SK-N-DZ (cell line): ENCODE measurements at regions not wholly inside any gene's neighbourhood (a gene's known extent, or its start where the extent isn't known, plus 50 kb on each side); places are given as distances from the start of the nearest gene placed in this dataset.
A peak's percentile ranks its signal among the peaks of the same experiment; 100 is the strongest.

Experiments used
- DNase-seq: peaks from one replicate; pipeline ENCODE4 v3.0.0-alpha.2; 2015; ENCODE audit warnings: low spot score

DNA sequence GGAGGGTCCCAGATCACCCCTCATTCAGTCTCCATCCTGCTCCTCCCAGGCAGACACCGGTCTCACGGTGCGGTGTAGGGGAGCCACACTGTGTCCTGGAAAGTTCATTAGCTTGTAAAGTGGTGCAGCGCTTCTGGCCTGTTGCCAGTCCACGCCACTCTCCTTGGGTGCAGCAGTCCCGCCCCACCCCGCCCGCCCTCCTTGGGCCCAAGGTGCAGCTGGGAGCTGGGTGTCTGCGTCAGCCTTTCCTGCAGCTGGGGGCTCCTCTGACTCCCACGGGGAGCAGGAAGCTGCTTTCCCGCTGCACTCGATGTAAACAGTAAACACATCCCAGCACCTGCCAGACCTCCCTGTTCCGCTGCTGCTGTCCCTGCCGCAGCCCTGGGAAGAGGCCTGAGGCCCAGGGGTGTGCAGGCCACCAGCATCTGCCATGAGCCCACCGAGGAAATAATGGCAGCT lies 53.8 kb upstream of the ASB18 start:
- peak; percentile 8 for DNase-seq

DNA sequence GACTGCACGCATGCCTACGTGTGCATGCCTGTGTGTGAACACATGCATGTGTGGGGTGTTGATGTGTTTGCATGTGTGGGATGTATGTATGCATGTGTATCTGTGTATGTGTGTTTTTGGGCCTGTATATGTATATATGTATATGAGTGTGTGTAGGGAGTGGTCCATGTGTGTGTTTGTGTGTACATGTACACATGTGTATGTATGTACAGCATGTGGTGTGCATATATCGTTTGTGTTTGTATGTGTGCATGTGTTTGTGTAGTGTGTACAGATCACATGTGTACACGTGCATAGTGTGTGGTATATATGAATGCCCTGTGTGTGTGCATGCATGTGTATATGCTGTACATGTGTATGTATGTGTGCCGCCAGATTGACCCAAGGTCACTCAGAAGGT lies 54.2 kb upstream of the ASB18 start:
- no peak for DNase-seq

DNA sequence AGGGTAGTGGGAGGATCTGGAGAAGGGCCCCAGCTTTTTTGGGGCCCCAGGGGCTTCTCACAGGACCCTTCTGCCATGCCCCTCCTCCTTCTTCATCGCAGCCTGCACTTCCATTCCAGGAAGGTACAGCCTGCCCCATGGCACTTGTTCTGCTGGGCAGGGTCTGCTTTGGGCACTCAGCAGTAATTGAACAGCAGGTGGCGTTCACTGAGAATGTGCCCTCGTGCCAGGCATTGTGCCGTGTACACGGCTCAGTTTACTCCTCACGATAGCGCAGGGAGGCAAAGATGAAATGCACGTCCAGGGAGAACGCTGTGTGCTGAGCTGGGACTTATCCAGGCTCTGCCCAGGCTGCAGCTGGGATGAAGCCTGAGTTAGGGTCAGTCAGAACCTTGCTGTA lies 54.8 kb upstream of the ASB18 start:
- DNase-seq = no peak

DNA sequence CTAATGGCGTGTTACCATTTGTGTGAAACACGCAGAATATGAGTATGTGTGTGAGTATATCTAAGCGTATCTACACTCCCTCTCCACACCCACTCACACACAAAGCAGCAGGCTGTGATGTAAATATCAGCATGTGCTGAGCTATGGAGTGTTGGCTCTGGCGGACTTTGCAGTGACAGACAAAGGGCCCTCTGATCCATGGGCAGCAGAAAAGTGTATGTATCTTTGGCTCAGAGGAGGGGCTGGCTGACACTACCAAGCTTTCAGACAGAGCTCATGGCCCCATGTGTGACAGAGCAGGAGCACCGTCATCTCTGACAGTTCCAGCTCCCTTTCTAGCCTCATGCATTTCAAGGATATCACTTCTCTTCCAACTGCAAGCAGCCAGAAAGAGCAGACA lies 57.2 kb upstream of the ASB18 start:
- no peak for DNase-seq

DNA sequence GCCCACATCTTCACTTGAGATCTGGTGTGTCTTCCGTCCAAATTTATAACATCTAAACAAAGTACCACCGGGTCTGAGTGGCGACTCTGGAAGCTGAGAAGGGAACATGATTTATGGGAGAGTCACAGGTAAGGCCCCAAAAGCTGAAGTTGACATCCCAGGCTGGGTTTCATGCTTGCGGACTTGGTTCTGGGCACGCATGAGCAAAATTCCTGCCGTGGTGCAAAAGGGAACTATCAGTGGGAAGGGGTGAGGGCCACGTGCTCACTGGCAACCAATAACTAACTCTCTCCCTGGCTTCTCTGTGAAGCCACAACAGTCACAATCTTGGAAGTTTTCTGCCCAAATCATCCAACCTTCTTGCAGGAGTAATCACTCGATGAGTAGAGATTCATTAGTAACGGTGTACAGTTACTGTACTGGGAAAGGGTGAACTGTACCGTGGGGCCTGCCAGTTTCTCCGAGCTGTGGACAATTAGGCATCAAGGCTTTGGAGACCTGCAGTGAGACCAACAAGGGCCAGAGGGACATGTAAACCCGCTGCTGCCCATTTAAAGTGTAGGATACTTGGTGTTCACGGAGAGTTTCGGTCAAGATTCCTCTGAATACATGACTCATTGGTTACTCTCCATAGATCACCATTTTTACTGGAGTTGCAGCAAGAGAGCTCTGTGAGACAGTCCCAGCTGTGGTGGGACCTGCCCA lies 69.4 kb upstream of the ASB18 start:
- no peak for DNase-seq

DNA sequence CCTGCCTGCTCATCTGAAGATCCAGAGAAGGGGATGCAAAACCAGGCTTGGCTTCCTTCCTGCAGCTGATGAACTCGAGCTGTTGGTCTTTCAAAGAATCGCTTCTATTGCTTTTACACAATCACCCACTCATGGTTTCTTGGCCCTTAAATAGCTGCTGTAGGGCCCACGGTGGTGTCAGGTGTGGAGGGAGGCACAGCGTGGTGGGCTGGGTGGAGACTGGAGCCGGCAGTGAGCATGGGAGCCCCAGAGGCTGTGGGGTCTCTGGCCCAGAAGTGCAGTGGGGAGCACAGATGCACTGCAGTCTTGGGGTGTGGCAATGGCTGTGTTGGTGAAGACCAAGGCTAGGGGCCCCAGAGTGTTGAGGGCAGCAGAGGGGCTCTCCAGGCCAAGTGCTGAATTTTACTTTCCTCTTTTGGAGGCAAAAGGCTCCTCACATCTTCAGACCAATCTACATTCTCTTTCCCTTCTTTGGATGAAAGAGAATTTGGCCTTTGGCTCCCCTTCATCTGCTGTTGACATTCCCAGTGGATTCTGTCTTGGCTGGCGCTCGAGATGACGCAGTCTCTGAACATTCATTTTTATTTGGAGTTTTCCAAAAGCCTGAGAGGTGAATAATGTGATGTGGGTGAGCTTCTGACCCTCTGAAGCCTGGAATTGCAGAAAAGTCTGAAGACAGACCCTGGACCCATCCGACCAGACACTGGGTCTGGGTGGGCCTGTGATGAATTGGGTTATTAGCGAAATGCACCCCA lies 70.1 kb upstream of the ASB18 start:
- no peak for DNase-seq

DNA sequence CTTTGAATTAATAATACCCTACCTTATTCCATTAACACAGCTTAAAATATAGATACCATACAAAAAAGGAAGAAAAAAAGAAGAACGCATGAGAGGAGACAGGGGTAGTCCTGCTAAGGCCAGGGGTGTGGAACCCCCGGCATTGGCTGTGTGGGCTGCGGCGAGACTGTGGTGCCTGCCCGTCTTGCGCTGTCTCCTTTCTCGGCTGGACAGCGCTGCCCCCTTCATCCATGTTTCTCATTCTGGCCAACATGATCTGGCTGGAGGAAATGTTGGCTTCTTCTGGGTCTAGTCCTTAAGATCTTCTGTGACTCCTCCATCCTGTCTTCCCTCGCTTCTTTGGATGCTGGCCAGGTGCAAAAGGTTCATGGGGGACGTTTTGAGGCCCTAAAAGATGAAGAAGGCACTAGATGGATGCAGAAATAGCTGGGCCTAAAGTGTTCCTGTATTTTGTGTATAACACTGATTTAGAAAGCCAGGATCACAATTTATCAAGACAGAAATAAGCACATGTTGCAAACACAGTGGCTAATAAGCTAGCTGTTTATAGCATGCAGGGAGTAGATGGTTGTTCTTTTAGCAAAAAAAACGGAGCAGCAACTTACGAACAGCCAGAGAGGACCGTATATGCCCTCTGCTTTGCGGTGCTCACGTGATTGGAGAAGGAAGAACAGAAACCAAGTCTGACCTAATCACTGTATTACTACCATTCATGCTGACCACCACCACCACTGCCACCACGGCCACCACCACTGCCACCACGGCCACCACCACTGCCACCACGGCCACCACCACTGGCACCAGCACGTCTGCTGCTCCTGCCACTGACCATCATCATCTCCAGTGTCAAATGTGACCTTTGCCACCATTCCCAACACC lies 71.7 kb upstream of the ASB18 start:
- DNase-seq = no peak

DNA sequence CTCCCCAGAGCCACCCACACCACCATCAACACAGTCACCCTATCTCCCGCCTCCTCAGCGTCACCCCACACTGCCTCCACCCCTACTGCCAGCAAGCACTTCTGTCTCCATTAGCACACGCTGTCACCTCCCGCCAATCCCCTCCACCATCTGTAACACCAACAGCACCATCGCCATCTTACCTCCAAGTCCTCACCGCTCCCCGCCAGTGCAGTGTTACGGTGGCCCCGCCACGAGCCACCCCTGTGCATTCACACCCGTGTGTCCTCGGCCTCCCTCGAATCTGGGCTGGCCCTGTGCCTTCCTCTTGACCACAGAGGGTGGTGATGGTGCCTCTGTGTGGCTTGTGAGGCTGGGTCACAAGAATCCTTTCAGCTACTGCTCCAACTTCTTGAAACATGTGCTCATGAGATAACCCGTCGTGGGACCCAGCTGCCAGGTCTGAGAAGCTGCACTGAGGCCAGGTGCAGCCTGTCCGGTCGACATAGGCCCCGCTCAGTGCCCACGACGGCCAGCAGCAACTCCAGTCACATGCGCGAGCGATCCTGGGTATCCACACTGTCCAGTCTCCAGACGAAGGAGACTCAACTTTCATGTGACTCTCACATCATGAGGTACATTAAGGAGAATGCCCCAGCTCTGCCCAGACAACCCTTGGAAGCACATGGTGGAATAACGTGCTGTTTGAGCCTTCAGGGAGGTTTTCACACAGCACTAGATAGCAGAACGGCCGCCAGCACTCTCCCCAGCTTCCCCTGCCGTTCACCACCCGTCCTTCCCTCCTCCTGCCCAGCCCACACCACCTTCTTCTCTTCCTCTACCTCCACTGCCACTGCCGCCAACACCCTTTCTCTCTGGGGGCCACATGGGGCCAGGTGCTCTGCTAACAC lies 72.6 kb upstream of the ASB18 start:
- no peak for DNase-seq

DNA sequence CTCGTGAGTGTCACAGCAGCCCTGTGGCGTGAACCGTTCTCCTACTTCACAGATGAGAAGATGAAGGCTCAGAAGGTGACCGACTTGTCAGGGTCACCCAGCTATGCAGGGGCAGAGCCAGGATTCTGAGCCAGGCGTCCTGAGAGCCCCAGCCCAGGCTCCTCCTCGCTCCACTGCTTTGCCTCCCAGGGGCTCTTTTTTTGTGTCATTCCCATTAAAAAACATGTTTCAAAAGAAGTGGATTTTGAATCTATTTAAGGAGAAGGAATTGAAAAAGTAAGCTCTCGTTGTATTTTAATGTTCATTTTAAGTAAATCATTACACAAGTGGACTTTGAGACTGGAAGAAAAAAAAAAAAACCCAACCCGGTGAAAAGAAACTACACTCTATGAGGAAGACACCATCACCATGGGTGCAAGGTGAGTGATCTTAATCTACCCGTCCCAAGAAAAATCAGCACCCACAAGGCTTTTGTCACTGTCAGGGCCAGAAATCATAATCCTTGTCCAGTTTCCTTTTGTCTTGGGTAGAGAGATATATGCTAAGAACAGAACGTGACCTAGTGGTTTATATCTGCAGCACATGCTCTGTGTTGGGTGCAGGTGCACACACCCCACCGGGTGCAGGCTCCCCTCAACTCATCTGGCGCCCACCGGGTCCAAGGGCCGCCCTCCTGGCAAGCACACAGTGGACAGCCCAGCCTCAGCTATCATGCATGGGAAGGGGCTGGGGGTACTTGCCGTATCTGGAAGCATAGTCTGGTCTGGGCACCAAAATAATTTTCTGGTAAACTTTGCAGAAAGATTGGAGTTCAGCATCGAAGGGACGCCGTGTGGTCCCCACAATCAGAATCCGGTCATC lies 73.5 kb upstream of the ASB18 start:
- DNase-seq = no peak

DNA sequence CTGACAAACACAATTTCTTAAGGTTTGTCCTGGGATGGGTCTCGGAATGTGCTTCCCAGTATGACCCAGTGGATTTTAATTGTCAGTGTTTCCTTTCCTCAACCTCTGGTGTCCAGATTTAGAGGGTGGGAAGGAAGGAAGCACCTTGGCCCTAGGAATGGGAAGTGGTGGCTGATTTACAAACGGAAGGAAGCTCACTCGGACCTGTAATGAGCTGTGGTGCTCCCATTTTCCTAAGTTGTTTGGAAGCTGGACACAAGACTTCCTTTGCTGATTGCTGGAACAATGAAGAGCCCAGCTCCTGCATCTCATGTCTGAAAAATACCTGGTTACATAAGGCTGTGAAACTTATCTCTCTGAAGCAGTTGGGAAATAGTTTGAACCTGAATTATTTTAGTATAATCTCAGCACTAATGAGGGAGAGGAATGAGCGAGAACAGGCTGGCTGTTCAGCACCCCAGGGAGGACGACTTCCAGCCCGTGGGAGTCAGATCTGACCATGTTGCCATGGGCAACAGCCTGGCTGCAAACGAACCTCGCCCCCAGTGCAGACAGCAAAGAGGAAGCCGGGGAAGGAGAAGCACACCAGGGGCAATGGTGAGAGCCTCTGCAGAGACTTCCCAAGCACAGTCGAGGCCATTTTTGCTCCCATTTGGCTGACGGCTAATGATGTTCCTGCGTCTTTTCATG lies 74.4 kb upstream of the ASB18 start:
- no peak for DNase-seq

DNA sequence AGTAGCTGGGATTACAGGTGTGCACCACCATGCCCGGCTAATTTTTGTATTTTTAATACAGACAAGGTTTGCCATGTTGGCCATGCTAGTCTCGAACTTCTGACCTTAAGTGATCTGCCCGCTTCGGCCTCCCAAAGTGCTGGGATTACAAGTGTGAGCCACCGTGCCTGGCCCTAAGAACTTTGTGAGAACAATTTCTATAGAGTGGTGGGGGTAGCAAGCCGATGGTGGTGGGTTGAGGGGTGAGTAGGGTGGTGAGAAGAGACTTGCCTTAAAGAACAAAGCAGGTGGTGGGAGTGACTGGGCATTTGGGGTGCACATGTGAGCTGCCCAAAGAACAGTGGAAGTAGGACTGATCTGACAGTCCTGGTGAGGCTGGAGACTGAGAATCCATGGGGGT lies 76.0 kb upstream of the ASB18 start:
- no peak for DNase-seq

DNA sequence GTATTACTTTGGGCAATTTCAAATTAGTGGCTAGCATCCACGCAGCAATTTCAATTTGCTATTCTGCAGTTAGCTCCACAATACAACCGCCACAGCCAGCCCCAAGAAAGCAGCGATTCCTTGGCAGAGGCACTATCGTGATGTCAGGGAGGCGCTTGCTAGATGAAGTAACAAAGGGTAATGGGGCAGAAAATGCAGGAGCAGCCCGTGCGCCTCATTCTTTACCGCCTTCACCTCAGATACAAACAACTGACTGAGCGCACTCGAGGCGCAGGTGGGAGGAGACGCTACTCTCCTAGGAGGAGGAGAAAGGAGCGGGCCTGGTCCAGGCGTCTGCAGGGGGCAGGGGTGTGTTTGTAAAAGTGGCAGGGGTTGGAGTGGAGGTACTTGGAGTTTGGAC lies 76.9 kb upstream of the ASB18 start:
- no peak for DNase-seq

DNA sequence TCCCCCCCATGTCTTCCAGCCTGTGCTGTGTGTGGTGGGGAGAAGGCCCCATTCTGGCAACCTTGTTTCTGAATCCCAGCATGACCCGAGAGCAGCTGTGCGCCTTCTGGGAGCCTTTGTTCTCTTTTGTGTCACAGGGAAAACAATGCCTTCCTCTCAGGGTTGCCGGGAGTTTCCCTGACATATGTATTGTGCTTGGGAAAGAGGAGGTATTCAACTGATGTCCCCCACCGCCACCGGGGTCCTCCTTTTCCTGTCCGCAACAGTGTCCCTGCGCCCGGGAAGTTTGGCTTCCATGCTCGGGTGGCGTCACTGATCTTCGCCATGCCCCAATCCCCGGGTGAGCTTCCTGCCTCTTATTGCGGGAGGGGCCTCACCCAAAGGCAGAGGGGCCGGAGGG lies 77.5 kb upstream of the ASB18 start:
- no peak for DNase-seq

DNA sequence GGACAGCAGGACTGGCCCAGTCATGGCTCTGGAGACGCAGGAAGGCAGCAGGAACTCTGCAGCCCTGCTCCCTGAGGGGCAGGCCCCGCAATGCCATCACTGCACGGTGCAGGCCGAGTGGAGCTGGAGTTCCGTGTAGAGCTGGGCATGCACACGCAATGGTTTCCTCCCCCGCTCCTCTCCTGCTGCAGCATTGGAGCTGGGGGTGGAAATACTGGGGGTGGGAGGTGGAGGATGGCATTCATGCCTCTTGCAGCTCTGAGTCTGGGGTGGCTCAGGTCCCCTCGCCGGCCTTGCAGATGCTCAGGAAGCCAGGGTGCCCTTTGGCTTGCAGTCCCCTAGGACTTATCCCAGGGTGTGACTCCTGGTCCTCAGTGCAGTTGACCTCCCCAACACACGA lies 78.3 kb upstream of the ASB18 start:
- no peak for DNase-seq

DNA sequence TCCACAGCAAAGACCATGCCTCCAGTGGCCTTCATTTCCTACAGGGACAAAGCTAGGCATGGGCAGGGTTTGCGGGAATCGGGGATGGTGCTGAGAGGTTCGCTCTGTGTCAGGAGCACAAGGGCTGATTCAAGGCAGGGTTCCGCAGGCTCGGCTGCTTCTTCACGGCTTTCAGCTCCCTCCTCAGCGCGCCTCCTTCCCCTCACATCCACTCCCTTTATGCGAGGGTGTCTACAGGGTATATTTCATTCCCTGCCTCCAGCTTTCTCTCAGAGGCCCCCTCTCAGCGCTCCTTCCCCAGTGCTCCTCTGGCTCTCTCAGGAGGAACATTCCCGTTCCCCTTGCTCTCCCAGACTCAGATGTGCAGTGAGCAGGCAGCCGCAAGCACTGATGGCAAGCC lies 78.7 kb upstream of the ASB18 start:
- DNase-seq = no peak

DNA sequence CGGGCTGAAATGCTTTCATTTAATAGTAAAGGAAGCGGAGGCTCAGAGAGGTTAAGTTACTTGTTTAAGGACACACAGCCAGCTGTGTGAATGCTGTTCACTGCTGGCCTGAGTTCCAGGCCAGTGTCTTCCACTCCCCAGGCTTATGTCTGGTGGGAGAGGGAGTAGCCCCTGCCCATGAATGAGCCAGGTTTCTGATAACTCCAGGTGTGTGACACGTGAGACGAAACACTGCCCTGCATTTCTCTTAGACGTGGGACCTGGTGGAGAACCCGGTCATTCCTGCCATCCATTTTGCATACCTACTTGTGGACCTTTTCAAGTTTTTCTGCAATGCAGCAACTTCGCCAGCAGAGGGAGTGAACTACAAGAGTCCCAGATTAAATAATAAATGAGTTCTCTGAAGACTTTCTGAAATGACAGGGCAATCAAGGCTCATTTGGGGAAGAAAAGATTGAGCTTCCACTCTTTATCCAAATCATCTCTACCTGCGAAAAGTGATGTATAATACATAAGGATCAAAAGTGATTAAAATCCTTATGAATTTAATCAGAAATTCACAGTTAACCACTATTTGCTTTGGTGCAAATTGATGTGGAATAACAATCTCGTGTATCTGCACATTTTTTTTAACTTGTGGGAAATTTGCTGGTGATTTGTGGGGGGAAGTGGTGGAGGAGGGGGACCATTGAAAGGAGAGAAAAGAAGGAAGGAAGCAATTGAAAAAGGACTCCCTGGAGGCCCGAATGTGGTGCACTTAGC lies 79.4 kb upstream of the ASB18 start:
- peak; percentile 67 for DNase-seq

DNA sequence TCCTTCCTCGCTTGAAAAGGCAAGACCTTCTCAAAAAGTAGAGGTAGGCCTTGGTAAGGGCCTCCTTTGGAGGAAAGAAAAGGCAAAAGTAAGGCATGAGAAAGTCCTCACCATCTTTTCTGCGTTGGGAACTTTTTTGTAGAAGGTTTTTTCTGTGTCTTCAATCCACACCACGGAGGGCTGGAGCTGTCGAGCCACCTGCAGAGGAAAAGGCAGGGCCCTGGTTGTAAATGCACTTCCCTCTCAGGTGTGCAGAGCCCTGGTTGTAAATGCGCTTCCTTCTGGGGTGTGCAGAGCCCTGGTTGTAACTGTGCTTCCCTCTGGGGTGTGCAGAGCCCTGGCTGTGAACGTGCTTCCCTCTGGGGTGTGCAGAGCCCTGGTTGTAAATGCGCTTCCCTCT lies 80.2 kb upstream of the ASB18 start:
- no peak for DNase-seq

DNA sequence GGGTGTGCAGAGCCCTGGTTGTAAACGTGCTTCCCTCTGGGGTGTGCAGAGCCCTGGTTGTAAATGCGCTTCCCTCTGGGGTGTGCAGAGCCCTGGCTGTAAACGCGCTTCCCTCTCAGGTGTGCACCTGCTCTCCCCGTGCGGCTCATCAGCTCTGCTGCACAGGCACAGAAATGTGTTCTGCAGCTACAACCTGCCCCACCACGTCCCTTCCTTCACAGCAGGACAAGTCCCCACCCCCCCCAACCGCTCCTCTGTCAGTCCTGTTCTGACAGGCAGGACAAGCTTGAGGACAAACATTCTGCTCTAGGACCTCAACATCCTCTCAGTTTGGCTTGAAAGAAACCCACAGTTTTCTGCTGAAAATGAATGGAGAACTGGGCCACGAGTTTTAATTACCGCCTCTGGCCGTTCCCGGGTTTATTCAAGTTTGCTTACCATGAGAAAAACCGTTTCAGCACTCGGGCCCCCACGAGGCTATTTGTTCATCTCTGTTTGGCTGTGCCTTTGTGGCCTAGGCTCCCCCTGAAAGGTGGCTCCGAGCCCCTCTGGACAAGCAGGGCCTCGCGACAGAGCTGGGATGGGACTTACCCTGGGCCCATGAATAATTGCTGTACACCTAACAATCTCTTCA lies 81.0 kb upstream of the ASB18 start:
- DNase-seq = no peak

DNA sequence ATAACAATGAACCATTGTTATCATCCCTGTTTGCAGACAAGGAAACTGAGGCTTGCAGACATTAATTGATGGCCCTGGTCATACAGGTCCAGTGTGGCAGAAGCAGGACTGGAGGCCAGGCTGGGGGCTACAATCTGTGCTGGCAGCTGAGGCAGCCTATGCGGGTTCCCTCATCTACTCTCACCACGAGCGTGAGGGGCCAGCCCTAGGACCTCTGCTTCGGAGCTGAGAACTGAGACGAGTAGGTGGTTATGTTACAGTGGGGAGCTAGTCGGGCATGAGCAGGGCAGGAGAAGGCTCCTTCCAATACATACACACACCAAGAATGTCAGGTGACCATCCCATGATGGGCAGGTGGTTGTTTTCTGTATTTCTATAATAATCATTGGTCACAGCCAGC lies 82.2 kb upstream of the ASB18 start:
- DNase-seq = no peak
